ENCODE measurements at regions not wholly inside any gene's neighbourhood (a gene's known extent, or its start where the extent isn't known, plus 50 kb on each side); places are given as distances from the start of the nearest gene placed in this dataset.
"Not testable (repeated sequence)": the region's sequence is repeated elsewhere in the genome, so short reads cannot be mapped to it uniquely, and the experiment has no call there.

DNA sequence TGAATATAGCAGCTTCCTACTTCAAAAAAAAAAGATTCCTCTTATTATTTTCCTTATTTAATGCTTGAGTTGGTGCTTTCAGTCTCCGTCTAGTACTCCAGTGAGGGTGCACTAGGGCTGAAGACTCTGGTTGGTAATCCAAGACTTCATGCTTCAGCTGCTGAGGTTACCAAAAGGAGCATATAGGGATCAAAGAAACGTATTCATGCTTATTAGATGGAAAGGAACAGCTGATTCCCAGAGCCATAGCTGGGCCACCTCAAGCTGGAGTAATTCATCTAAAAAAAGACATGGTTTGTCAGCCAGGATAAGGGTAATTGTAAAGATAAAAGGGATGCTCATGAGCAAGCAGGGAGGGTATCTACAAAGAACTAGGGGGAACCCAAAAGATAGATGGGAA lies 131.7 kb upstream of the FAM47B start:
- TF ChIP-seq POLR2A (IDR thresholded peaks at IDR 0.05): no peak
- intact Hi-C loops (cut with DNase I; ENCODE audit: low total_unique reads): no loop called here
- DNase-seq (ENCODE audit: low spot score in 2 of 2): no peak
- 38 to 74% methylated on average over 2 of the region's 2 CpGs for WGBS, 2 donors
- H3K4me3 ChIP-seq (ENCODE audit: low read depth, poor library complexity, severe bottlenecking): no peak overlapping the region

DNA sequence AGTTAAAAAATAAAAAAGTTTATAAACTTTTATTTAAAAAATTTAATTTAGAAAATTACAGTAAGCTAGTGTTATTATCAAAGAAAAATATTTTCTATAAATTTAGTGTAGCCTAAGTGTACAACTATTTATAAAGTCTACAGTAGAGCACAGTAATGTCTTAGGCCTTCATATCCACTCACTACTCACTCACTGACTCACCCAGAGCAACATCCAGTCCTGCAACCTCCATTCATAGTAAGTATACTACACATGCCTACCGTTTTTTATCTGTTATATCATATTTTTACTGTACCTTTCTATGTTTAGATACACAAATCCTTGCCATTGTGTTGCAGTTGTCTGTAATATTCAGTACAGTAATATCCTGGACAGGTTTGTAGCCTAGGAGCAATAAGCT lies 129.0 kb upstream of the FAM47B start:
- DNase-seq (ENCODE audit: low spot score in 2 of 2): no peak
- intact Hi-C loops (cut with DNase I; ENCODE audit: low total_unique reads): no loop called here
- TF ChIP-seq, protein P1, sequence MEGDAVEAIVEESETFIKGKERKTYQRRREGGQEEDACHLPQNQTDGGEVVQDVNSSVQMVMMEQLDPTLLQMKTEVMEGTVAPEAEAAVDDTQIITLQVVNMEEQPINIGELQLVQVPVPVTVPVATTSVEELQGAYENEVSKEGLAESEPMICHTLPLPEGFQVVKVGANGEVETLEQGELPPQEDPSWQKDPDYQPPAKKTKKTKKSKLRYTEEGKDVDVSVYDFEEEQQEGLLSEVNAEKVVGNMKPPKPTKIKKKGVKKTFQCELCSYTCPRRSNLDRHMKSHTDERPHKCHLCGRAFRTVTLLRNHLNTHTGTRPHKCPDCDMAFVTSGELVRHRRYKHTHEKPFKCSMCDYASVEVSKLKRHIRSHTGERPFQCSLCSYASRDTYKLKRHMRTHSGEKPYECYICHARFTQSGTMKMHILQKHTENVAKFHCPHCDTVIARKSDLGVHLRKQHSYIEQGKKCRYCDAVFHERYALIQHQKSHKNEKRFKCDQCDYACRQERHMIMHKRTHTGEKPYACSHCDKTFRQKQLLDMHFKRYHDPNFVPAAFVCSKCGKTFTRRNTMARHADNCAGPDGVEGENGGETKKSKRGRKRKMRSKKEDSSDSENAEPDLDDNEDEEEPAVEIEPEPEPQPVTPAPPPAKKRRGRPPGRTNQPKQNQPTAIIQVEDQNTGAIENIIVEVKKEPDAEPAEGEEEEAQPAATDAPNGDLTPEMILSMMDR (IDR thresholded peaks at IDR 0.05): no peak
- 23 to 58% methylated on average over 1 of the region's 1 CpG for WGBS, 2 donors
- H3K4me3 ChIP-seq (ENCODE audit: low read depth, poor library complexity, severe bottlenecking): no peak overlapping the region

DNA sequence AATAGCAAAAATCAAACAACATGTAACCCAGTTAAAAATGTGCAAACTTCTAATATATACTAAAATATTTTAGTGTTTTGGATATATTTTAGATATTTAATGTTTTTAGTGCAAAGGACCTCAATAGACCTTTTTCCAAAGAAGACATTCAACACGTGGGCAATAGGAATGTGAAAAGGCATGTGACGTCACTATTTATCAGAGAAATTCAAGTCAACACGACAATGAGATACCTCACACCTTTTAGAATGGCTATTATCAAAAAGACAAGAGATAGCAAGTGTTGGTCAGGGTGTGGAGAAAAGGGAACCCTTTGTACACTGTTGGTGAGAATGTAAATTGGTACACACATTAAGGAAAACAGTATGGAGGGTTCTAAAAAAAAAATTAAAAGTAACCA lies 115.6 kb upstream of the FAM47B start:
- 40 to 41% methylated on average over 3 of the region's 3 CpGs for WGBS, 2 donors

DNA sequence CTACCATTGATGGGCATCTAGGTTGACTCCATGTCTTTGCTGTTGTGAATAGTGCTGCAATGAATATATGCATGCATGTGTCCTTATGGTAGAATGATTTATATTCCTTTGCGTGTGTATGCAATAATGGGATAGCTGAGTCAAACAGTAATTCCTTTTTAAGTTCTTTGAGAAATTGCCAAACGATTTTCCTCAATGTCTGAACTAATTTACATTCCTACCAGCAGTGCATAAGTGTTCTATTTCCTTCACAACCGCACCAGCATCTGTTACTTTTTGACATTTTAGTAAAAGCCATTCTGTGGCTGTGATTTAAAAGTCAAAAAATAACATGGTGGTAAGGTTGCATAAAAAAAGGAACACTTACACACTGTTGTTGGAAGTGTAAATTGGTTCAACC lies 103.1 kb upstream of the FAM47B start:
- 60 to 61% methylated on average over 3 of the region's 3 CpGs for WGBS, 2 donors

More for the DNA sequence above, 115.6 kb upstream of the FAM47B start:
- no peak overlapping the region for H3K4me3 ChIP-seq (ENCODE audit: low read depth, poor library complexity, severe bottlenecking)
- no peak for DNase-seq (ENCODE audit: low spot score in 2 of 2)
- intact Hi-C loops (cut with DNase I; ENCODE audit: low total_unique reads): no loop called here
- TF ChIP-seq, protein P1 (IDR thresholded peaks at IDR 0.05): no peak
- no peak for TF ChIP-seq POLR2A (IDR thresholded peaks at IDR 0.05)

DNA sequence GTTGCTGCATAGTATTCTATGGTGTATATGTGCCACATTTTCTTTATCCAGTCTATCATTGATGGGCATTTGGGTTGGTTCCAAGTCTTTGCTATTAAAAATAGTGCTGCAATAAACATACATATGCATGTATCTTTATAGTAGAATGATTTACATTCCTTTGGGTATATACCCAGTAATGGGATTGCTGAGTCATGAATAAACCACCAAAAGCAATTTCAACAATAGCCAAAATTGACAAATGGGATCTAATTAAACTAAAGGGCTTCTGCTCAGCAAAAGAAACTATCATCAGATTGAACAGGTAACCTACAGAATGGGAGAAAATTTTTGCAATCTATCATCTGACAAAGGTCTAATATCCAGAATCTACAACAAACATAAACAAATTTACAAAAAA lies 101.4 kb upstream of the FAM47B start:
- DNase-seq (ENCODE audit: low spot score in 2 of 2); H3K4me3 ChIP-seq (ENCODE audit: low read depth, poor library complexity, severe bottlenecking); intact Hi-C loops (cut with DNase I; ENCODE audit: low total_unique reads): not testable (repeated sequence)

More for the DNA sequence above, 103.1 kb upstream of the FAM47B start:
- no peak overlapping the region for H3K4me3 ChIP-seq (ENCODE audit: low read depth, poor library complexity, severe bottlenecking)
- intact Hi-C loops (cut with DNase I; ENCODE audit: low total_unique reads): no loop called here
- no peak for DNase-seq (ENCODE audit: low spot score in 2 of 2)
- TF ChIP-seq, protein P1 (IDR thresholded peaks at IDR 0.05): no peak
- TF ChIP-seq POLR2A (IDR thresholded peaks at IDR 0.05): no peak

DNA sequence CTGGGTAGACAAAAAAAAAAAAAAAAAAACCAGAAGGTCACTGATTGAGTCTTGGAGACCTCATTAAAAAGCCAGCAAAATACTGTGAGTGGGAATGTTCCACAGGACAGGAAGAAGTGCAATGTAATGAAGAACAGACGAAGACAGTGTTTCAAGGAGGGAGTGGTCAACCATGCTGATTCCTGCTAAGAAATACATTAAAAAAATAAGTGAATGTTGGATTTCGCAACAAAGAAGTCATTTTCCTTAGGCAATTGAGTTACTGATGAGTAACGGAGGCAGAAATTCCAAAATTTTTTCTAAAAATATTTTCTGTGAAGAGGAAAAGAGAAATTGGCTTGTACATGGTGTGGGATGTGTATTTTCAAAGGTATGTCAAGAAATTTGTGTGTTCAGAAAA lies 94.3 kb upstream of the FAM47B start:
- H3K4me3 ChIP-seq (ENCODE audit: low read depth, poor library complexity, severe bottlenecking): no peak overlapping the region

DNA sequence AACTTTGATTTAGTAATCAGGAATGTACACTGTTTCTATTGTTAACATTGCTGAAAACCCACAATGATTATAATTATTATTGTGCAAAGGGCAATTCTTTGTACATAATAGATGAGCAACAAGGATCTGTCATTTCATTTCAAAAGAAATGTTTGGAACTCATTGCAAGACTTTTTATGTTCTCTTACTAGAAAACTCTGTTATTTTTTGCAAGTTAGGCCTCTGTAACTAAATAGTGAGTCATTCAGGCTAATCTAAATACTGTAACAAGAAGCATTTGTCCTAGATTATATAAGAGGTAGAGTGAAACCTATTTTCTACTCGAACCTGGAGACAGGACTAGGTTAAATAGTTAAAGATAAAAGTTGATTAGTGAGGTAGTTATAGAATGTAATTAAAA lies 93.2 kb upstream of the FAM47B start:
- no peak for TF ChIP-seq POLR2A (IDR thresholded peaks at IDR 0.05)
- TF ChIP-seq, protein P1 (IDR thresholded peaks at IDR 0.05): no peak
- no peak overlapping the region for H3K4me3 ChIP-seq (ENCODE audit: low read depth, poor library complexity, severe bottlenecking)
- intact Hi-C loops (cut with DNase I; ENCODE audit: low total_unique reads): no loop called here
- 41 to 42% methylated on average over 1 of the region's 1 CpG for WGBS, 2 donors
- DNase-seq (ENCODE audit: low spot score in 2 of 2): no peak

More for the DNA sequence above, 94.3 kb upstream of the FAM47B start:
- TF ChIP-seq, protein P1 (IDR thresholded peaks at IDR 0.05): no peak
- TF ChIP-seq POLR2A (IDR thresholded peaks at IDR 0.05): no peak
- DNase-seq (ENCODE audit: low spot score in 2 of 2): no peak
- 59 to 68% methylated on average over 3 of the region's 3 CpGs for WGBS, 2 donors
- intact Hi-C loops (cut with DNase I; ENCODE audit: low total_unique reads): no loop called here
